Breast epithelium (tissue), 4 donors: ENCODE measurements at regions not wholly inside any gene's neighbourhood (a gene's known extent, or its start where the extent isn't known, plus 50 kb on each side); places are given as distances from the start of the nearest gene placed in this dataset.

ENCODE experiments used
- DNase-seq, 2 donors: peaks; one replicate each; pipeline ENCODE4 v3.0.0-alpha.2; 2019; ENCODE audit warnings: low spot score in 2 of 2
- H3K27ac ChIP-seq, 2 donors: fragments of 200-600 bp; sonication (generic) in 1 of 2; one replicate each; pipeline ENCODE4 v1.5.1; 2016 to 2019; ENCODE audit warnings: mild to moderate bottlenecking in 1 of 2
- H3K27me3 ChIP-seq, 2 donors: fragments of 200-600 bp; sonication (generic) in 1 of 2; one replicate each; pipeline versions ENCODE4 v1.5.1 to v1.6.0; 2017 to 2019; ENCODE audit warnings: control low read depth in 1 of 2, mild to moderate bottlenecking in 1 of 2
- H3K36me3 ChIP-seq: fragments of 200-600 bp; one replicate; pipeline ENCODE4 v1.5.1; 2019
- H3K4me1 ChIP-seq, 2 donors: fragments of 200-600 bp; sonication (generic); one replicate each; pipeline ENCODE4 v1.5.1; 2016 to 2019; ENCODE audit warnings: control low read depth in 1 of 2
- H3K4me3 ChIP-seq, 3 donors: fragments of 200-600 bp; sonication (generic); 1 replicate in 2 of 3; 2 replicates in 1 of 3; pipeline ENCODE4 v1.5.1; 2016 to 2019; ENCODE audit warnings: mild to moderate bottlenecking in 3 of 3, moderate library complexity in 2 of 3
- H3K9me3 ChIP-seq, 2 donors: fragments of 200-600 bp; sonication (generic) in 1 of 2; one replicate each; pipeline ENCODE4 v1.5.1; 2016 to 2019; ENCODE audit warnings: control low read depth in 1 of 2
- POLR2A ChIP-seq: fragments of 450-650 bp; IDR thresholded peaks from one replicate; pipeline ENCODE4 v1.6.1; 2016; ENCODE audit warnings: antibody characterized with exemption, mild to moderate bottlenecking, moderate library complexity
- POLR2AphosphoS5 ChIP-seq, 3 donors: sonication (generic); formaldehyde crosslinking; IDR thresholded peaks; one replicate each; pipeline ENCODE4 v1.6.1; 2017; ENCODE audit warnings: antibody characterized with exemption in 3 of 3
- intact Hi-C: fragments of 100-400 bp; cut with DNase I; formaldehyde crosslinking; loops from one replicate; pipeline ENCODE4 v1.15.1; 2023; ENCODE audit warnings: low total_unique reads
- TF ChIP-seq, protein P1 (sequence below), 3 donors: fragments of 450-650 bp; IDR thresholded peaks; one replicate each; pipeline ENCODE4 v1.5.1; 2016 to 2017; ENCODE audit warnings: antibody characterized with exemption in 3 of 3, mild to moderate bottlenecking in 3 of 3, moderate library complexity in 3 of 3

DNA sequence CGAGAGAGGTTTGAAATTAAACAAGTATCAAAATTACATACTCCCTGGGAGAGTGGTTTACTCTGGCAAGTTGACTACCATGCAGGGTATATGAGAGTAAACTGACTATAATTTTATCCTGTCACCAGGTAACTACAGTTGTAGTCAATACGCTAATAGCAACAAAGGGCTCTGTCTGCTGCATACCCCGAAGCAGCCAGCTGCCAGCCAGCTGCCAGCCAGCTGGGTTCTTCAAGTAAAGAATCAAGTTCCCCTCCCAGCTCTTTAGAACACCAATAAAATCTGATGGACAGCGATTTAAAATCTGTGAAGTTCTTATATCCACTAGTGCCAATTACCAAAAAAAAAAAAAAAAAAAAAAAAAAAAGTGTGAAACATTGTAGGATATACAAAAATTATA lies 417.7 kb upstream of the CFAP20DC start:
- H3K27ac ChIP-seq = no peak overlapping the region
- intact Hi-C loops = no loop called here
- no peaks in the 10 kb centered on the region for H3K4me1 ChIP-seq
- H3K4me3 ChIP-seq = no peak overlapping the region
- no peak for DNase-seq
- no peak for TF ChIP-seq POLR2AphosphoS5 (IDR thresholded peaks at IDR 0.05)
- TF ChIP-seq, protein P1, sequence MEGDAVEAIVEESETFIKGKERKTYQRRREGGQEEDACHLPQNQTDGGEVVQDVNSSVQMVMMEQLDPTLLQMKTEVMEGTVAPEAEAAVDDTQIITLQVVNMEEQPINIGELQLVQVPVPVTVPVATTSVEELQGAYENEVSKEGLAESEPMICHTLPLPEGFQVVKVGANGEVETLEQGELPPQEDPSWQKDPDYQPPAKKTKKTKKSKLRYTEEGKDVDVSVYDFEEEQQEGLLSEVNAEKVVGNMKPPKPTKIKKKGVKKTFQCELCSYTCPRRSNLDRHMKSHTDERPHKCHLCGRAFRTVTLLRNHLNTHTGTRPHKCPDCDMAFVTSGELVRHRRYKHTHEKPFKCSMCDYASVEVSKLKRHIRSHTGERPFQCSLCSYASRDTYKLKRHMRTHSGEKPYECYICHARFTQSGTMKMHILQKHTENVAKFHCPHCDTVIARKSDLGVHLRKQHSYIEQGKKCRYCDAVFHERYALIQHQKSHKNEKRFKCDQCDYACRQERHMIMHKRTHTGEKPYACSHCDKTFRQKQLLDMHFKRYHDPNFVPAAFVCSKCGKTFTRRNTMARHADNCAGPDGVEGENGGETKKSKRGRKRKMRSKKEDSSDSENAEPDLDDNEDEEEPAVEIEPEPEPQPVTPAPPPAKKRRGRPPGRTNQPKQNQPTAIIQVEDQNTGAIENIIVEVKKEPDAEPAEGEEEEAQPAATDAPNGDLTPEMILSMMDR (IDR thresholded peaks at IDR 0.05) = no peak
- TF ChIP-seq POLR2A = no peak
- H3K9me3 ChIP-seq = peaks cover 0 to 5% of the 10 kb centered on the region in 2 donors
- H3K27me3 ChIP-seq = no peaks in the 10 kb centered on the region
- no peaks in the 10 kb centered on the region for H3K36me3 ChIP-seq

DNA sequence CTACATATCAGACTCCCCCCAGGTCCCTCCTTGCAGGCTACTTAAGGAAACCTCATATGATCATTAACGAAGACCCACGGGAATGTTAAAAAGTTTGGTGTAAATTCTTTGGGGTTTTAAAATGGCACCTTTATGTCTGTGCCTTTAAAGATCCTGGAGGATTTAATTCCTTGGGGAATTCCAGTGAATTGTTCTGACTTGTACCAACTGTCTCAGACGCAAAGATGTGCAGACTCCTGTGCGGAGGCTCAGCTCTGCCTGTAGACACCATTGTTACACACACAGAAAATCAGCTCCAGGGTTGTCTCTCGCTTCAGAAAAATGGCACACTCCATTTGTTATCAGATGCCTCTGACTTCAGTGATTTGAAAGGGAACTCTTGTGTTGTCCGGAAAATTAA lies 414.4 kb upstream of the CFAP20DC start:
- Histone ChIP-seq H3K27ac (no peak overlapping the region), H3K36me3 (no peaks in the 10 kb centered on the region), H3K27me3 (no peaks in the 10 kb centered on the region), H3K9me3 (no peaks in the 10 kb centered on the region), H3K4me3 (no peak overlapping the region), H3K4me1 (no peaks in the 10 kb centered on the region)
- TF ChIP-seq, protein P1 (IDR thresholded peaks at IDR 0.05) = no peak
- TF ChIP-seq POLR2AphosphoS5 (IDR thresholded peaks at IDR 0.05) = no peak
- TF ChIP-seq POLR2A = no peak
- intact Hi-C loops = no loop called here
- no peak for DNase-seq

DNA sequence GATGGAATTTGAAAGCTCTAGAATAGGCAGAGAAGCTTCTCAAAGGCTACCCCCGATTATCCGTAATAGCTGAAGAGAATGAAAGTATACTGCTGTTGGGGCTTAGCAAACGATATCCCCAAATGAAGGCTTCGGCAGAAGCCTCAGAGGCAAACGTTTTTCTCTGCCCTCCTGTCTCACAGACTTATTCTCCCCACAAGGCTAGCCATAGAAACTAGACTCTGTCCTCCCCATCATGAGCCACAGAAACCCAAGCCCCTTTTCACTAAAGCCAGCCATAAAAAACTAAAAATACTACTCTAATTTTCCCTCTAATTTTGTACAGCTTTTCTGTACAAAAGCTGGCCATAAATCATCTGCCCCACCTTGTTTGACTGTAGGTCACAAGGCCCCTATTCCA lies 413.4 kb upstream of the CFAP20DC start:
- H3K36me3 ChIP-seq = no peaks in the 10 kb centered on the region
- no peak overlapping the region for H3K4me3 ChIP-seq
- no peaks in the 10 kb centered on the region for H3K9me3 ChIP-seq
- TF ChIP-seq, protein P1 (IDR thresholded peaks at IDR 0.05) = no peak
- no peak for TF ChIP-seq POLR2AphosphoS5 (IDR thresholded peaks at IDR 0.05)
- TF ChIP-seq POLR2A = no peak
- intact Hi-C loops = no loop called here
- H3K27me3 ChIP-seq = no peaks in the 10 kb centered on the region
- DNase-seq = no peak
- no peak overlapping the region for H3K27ac ChIP-seq
- H3K4me1 ChIP-seq = no peaks in the 10 kb centered on the region

DNA sequence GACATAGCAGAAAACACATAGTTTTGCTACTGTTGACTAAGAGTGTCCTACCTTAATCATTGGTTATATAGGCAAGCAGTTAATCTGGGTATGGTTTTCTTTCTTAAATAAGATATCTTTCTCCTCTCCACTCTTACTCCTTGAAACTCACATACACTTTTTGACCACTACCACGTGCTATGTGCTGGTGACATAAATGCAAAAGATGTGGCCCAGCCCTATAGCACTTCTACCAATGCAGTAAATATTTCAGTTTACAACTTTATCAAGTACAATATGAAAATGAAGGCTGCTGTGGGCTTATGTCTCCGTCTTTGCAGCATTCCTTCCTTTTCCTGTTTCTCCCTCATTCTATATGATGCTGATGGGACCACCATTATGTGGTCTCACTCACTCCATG lies 410.2 kb upstream of the CFAP20DC start:
- Histone ChIP-seq H3K4me3 (no peak overlapping the region), H3K27me3 (no peaks in the 10 kb centered on the region), H3K27ac (no peak overlapping the region), H3K36me3 (no peaks in the 10 kb centered on the region), H3K4me1 (no peaks in the 10 kb centered on the region), H3K9me3 (no peaks in the 10 kb centered on the region)
- no peak for TF ChIP-seq POLR2A
- TF ChIP-seq, protein P1 (IDR thresholded peaks at IDR 0.05) = no peak
- no peak for TF ChIP-seq POLR2AphosphoS5 (IDR thresholded peaks at IDR 0.05)
- intact Hi-C loops = no loop called here
- DNase-seq = no peak

DNA sequence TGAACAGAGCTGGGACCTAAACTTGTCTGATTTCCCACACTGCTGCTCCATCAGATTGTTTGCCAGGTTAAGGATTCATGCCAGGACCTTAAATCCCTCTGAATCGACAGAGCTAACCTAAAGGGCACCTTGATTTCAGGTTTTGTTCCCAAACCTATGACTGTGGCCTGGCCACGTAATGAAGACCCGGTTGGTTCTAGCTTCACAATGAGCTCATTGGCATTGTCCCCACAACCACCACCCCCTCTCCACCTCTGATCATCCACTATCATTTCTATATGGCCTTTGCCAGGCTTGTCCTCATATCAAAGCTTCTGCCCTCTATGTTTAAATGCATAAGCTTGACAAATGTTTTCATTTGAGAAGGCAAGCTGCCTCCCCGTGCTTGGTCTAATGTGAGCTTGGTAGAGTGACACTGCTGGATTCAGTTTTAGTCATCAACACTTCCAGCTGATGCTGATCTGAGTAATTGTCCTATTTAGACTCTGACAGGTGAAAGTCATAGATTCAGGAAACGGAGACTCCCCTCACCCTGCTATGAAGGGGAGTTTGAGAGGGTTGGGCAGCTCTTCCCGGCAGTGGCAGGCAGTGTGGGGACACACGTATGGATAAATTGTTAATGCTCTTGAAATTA lies 407.1 kb upstream of the CFAP20DC start:
- H3K4me3 ChIP-seq = no peak overlapping the region
- no peaks in the 10 kb centered on the region for H3K9me3 ChIP-seq
- no peaks in the 10 kb centered on the region for H3K27me3 ChIP-seq
- no peak for DNase-seq
- TF ChIP-seq POLR2A (no peak), POLR2AphosphoS5 (IDR thresholded peaks at IDR 0.05) (no peak)
- TF ChIP-seq, protein P1 (IDR thresholded peaks at IDR 0.05) = no peak
- no peaks in the 10 kb centered on the region for H3K36me3 ChIP-seq
- H3K4me1 ChIP-seq = no peaks in the 10 kb centered on the region
- intact Hi-C loops = no loop called here
- no peak overlapping the region for H3K27ac ChIP-seq
